NCI-H1694 treated with DMSO at 0.1 percent for 48 hours (cell line): ENCODE measurements at regions not wholly inside any gene's neighbourhood (a gene's known extent, or its start where the extent isn't known, plus 50 kb on each side); places are given as distances from the start of the nearest gene placed in this dataset.

ENCODE experiments used
- DNase-seq: peaks from one replicate; lab custom pipeline; 2025; lab: John Stamatoyannopoulos, UW

- no peak for DNase-seq
These were observed 601.9 kb downstream of the MRPL39 start for GRCh38 chr21:25005388-25005787.

GRCh38 chr21:25002676-25003075, 604.6 kb downstream of the MRPL39 start:
- no peak for DNase-seq

GRCh38 chr21:24995216-24995615, 612.1 kb downstream of the MRPL39 start:
- DNase-seq, result no peak

- no peak for DNase-seq
These were observed 612.6 kb downstream of the MRPL39 start for GRCh38 chr21:24994717-24995116.

- DNase-seq, result no peak
These were observed 617.8 kb downstream of the MRPL39 start for GRCh38 chr21:24989516-24989915.

GRCh38 chr21:24988941-24989340, 618.3 kb downstream of the MRPL39 start:
- no peak for DNase-seq

GRCh38 chr21:24976238-24976637, 631.0 kb downstream of the MRPL39 start:
- no peak for DNase-seq

- no peak for DNase-seq
These were observed 638.2 kb downstream of the MRPL39 start for GRCh38 chr21:24969068-24969467.

- no peak for DNase-seq
These were observed 651.9 kb downstream of the MRPL39 start for GRCh38 chr21:24955275-24955961.

GRCh38 chr21:24948186-24948585, 659.1 kb downstream of the MRPL39 start:
- DNase-seq, result peak; percentile 69

- no peak for DNase-seq
These were observed 661.4 kb downstream of the MRPL39 start for GRCh38 chr21:24945910-24946309.

- peak; percentile 27 for DNase-seq
These were observed 665.7 kb downstream of the MRPL39 start for GRCh38 chr21:24941316-24942185.

GRCh38 chr21:24939291-24939690, 668.0 kb downstream of the MRPL39 start:
- DNase-seq, result peak; percentile 99

- peak; percentile 19 for DNase-seq
These were observed 668.7 kb downstream of the MRPL39 start for GRCh38 chr21:24938573-24938972.

GRCh38 chr21:24935991-24936390, 671.3 kb downstream of the MRPL39 start:
- no peak for DNase-seq

- DNase-seq, result no peak
These were observed 696.7 kb downstream of the MRPL39 start for GRCh38 chr21:24910591-24910990.

- DNase-seq, result no peak
These were observed 703.2 kb downstream of the MRPL39 start for GRCh38 chr21:24903994-24904635.

GRCh38 chr21:24899138-24899537, 708.1 kb downstream of the MRPL39 start:
- DNase-seq, result no peak

GRCh38 chr21:24897883-24898282, 709.4 kb downstream of the MRPL39 start:
- DNase-seq, result no peak

- no peak for DNase-seq
These were observed 710.6 kb downstream of the MRPL39 start for GRCh38 chr21:24896735-24897124.

- peak; percentile 71 for DNase-seq
These were observed 711.2 kb downstream of the MRPL39 start for GRCh38 chr21:24895885-24896734.

- no peak for DNase-seq
These were observed 713.0 kb downstream of the MRPL39 start for GRCh38 chr21:24894324-24894723.
